ENCODE measurements at regions not wholly inside any gene's neighbourhood (a gene's known extent, or its start where the extent isn't known, plus 50 kb on each side); places are given as distances from the start of the nearest gene placed in this dataset.
"Not testable (repeated sequence)": the region's sequence is repeated elsewhere in the genome, so short reads cannot be mapped to it uniquely, and the experiment has no call there.

DNA sequence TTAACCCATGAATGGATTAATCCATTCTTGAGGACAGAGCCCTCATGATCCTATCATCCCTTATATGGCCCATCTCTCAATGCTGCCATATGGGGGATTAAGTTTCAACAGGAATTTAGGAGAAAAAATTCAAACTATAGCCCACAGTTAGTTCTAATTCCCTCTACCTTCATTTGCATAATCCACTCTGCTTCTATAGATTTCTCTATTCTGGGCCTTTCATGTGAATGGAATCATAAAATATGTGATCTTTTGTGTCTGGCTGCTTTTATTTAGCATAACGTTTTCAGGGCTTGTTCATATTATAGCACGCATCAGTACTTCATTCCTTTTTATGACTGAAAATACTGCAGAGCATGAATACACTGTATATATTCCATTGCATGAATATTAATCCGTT is 55.4 kb downstream of the CTSL start:
- DNase-seq (ENCODE audit: low read depth, low spot score) = no peak

DNA sequence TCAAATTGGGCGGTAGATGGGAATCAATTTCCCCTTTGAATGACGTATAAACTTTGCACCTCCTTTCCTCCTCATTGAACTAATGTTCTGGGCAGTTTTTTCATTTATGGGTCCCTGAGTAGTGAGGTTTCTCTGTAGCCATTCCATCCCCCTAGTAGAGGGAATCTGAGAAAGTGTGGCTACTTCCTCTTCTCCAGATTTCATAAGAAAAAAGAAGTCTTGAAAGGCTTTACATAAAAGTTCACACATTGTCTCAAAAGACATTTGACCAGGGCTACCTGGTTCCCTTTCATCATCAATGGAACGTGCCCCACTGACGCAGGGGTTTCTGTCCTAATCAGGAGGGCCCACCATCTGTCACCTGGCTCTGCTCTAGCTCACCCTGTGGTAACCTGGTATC is 57.3 kb downstream of the CTSL start:
- no peak for DNase-seq (ENCODE audit: low read depth, low spot score)

DNA sequence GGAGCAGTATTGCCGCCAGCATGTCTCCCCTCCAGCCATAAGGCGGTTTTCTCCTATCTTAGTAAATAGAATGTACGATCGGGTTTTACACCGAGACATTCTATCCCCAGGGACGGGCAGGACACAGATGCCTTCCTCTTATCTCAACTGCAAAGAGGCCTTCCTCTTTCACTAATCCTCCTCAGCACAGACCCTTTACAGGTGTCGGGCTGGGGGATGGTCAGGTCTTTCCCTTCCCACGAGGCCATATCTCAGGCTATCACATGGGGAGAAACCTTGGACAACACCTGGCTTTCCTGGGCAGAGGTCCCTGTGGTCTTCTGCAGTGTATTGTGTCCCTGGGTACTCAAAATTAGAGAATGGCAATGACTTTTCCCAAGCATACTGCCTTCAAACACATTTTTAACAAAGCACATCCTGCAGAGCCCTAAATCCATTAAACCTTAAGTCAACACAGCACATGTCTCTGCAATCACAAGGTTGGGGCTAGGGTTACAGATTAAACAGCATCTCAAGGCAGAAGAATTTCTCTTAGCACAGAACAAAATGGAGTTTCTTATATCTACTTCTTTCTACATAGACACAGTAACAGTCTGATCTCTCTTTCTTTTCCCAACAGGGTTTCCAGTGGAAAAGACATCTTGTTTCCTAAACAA is 59.5 kb downstream of the CTSL start:
- DNase-seq (ENCODE audit: low read depth, low spot score) = not testable (repeated sequence)

DNA sequence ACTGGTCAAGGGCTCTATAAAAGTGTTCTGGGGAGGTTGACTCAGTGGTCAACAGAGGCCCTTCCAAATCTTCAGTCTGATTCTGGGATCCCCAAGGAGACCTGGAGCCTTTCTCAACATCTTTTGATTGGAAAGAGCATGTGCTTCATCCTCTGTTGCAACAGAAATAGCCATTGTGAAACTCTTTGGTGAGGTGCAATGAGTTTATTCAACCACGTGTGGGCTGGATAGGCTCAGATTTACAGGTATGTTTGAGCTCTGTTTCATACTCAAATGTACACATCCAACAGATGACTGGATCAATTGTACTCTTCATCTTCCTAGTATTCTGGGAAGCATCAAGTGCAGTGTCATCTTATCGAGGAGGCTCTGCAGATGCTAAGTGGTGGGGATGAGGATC is 60.5 kb downstream of the CTSL start:
- DNase-seq (ENCODE audit: low read depth, low spot score) = no peak

DNA sequence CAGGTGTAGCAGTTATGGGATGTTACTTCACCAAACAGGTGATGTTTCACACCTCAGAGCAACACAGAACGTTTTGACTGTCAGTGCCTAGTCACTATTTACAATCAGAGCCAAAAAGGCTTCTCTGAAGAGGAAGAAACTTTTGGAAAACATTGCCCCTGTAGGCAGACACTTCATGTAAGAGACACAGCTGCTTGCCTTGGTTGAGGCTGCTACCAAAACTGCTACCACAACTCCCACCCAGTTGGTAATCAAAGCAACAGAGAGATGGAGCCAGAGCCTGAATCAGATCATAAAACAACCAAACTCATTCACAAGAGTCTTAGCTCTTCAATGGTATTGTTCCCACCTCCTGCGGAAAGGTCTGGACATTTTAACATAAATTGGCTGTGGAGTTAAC is 61.0 kb downstream of the CTSL start:
- DNase-seq (ENCODE audit: low read depth, low spot score) = no peak

DNA sequence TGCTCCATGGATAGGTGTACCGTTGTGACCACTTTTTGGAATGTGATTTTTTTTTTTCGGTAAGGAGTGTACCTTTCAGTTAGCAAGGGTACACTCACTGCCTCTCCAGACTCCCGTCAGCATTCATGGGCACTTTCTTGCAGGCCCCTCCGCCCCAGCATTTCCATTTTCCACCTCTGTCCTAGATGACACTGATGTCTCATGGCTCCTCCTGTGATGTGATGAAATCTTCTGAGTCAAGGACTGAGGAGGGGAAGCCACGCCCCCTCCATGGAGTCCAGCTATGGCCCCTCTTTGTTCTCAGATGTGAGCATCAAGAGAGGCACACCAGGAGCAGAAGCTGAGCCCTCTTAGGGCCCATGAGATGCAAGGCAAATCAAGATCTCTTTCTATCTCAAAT is 61.8 kb downstream of the CTSL start:
- DNase-seq (ENCODE audit: low read depth, low spot score) = no peak

DNA sequence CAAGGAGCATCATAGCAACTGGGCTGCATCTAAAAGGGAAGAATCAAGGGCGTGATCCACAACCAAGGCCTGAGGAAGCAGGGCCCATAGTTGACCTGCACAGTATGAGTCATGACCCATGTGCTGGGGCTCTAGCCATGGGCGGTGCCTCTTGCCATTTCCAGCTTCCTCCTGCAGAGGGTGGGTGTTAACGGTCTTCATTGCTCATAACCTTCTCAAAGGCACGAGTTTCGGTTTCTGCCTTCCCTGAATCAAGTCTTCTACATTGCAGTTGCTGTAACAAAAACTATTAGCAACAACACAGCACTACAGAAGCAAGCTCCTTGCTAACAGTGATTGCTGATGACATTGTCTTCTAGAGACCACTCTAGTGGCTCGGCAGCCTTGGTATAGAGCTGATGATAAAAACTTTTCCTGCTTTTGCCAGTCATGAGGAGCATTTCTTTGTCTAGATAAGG is 66.9 kb downstream of the CTSL start:
- no peak for DNase-seq (ENCODE audit: low read depth, low spot score)

DNA sequence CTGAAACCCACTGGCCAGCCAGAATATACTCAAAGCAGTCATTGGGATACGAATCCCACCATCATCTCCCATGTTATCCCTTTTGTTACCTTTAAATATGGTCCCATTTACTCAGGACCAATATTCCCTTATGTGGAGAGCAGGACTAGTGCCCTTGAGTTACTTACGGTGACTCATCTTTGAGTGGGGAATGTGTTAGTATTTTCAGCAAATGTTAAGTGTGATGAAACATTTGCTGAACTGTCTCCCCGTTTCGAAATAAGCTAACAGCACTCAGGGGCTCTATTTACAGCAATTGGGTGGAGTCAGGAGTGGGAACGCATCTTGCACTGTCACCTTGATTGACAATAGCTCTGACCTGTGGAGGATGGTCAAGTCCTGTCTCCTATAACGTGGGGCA is 67.4 kb downstream of the CTSL start:
- no peak for DNase-seq (ENCODE audit: low read depth, low spot score)

DNA sequence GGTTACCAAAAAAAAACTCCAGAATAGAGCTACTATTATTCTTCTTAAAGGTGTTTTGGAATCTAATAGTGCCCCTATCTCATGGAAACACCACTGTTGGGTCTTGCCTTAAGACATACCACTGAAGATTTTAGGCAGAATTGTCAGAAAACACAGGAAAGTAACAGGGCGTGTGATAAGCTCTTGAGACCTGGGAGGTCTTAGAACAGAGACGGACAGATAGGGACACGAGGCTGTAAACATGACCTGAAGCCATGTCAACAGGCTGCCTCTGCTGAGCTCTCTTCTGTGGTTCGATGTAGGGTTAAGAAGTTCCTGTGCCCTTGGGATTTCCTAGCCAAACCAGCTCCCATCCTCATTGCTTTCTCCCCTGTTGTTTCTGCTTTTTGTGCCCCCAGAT is 69.3 kb downstream of the CTSL start:
- DNase-seq (ENCODE audit: low read depth, low spot score) = no peak

DNA sequence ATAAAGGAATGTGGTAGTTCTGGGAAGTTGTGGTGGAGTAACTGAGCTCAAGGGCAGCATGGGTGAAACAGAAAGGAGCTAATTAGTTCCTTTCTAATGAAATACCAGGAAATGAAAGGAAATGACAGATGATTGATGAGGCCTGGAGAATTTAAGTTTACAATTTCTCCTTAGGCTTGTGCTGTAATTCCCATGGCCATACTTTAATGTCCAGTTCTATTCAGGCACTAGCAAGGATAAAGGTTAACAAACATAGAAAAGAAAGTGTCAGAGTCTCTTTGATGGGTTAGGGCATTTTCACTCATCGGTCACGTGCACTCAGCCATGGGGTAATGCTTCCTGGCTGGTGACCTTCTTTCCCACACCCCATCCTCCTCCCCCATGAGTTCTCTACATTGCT is 70.3 kb downstream of the CTSL start:
- DNase-seq (ENCODE audit: low read depth, low spot score) = no peak

DNA sequence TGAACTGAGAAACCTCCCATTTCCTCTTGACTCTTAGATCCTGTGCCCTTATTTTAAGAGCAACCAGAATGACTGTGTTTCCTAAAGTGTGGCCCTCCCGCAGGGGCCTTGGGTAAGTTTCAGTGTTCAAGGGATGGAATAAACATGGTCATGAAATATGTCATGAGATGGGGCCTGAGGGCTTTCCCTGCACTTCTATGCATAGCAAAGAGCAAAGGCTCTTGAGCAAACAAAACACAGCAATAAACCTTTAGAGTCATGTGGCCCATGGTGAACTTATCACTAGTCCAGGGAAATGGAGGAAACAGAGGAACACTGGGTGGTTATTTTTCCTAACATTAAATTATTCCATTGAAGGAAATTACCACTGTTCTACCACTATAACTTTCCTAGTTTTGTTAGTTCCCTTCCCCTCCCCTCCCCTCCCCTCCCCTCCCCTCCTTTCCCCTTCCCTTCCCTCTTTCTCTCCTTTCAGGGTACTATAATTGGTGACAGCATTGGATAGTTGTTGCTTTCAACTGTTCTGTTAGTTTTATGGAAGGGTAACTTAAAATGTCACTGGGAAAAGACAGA is 72.4 kb downstream of the CTSL start:
- no peak for DNase-seq (ENCODE audit: low read depth, low spot score)

DNA sequence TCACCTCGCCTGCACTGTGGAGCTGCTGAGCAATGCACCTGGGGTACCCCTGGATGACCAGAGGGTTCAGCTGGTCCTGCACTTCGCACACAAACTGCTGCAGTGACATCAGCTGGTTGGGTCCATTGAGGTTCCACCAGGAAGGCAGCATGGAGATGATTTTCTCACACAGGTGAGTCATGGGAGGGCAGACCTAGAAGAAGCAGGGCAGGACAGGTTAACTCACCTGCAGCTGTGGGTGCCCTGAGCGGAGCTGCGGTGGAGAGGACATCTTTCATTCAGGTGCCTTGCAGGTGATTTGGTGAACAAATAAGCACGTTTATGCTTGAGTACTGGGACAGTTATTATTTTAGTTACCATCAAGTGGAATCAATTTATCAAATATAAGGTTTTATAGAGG is 73.6 kb downstream of the CTSL start:
- no peak for DNase-seq (ENCODE audit: low read depth, low spot score)

DNA sequence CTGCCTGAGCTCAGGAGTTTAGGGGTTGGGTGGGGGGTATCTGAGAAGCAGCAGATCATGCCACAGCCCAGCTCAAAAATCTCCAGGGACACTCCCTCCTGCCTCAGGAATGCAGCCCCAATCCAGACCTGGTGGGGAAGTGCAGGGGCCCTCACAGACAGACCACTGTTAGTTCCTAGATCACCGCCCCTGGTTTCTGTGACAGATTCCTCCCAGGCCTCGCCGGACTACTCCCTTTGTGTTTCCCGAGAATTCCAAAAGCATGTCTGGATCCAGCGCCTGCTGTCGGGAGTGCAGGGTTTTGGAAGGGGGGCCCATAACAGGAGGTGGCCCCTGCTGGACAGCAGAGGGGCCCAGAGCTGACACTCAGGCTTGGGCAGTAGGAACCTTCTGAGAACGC is 74.5 kb downstream of the CTSL start:
- no peak for DNase-seq (ENCODE audit: low read depth, low spot score)

DNA sequence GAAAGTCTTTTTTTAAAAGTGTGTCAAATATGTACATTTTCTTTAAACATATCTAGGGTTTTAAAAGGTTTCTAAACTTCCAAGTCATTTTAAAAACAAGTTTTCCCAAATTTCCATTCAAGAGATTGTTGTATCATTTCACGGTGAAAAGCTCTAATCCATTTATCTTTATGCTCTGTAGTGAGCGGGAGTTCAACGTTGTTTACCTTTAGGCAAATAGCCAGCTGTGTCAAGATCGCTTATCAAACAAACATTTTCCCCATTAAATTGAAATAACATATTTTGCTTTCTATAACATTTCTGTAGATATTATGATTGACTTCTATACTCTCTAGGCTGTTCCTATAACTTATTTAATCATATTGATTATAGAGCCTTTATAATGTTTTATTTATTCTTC is 75.1 kb downstream of the CTSL start:
- DNase-seq (ENCODE audit: low read depth, low spot score) = no peak

DNA sequence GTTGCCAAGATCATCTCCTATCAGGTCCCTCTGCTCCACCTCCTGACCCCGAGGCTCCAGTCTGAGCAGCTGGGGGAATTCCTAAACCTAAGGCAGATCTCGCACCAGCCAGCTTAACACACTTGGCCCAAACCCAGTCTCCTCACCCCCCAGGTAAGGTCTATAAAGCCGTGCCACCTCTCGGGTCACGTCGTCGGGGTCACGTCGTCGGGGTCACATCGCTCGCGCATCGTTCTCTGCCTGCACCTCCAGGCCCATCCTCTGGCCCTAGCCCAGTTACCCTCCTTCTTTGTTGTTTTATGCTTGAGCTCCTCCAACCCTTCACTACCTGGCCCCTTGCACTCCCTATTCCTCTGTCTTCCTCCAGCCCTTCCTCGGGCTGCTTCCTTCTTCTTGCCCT is 77.2 kb downstream of the CTSL start:
- DNase-seq (ENCODE audit: low read depth, low spot score) = no peak

DNA sequence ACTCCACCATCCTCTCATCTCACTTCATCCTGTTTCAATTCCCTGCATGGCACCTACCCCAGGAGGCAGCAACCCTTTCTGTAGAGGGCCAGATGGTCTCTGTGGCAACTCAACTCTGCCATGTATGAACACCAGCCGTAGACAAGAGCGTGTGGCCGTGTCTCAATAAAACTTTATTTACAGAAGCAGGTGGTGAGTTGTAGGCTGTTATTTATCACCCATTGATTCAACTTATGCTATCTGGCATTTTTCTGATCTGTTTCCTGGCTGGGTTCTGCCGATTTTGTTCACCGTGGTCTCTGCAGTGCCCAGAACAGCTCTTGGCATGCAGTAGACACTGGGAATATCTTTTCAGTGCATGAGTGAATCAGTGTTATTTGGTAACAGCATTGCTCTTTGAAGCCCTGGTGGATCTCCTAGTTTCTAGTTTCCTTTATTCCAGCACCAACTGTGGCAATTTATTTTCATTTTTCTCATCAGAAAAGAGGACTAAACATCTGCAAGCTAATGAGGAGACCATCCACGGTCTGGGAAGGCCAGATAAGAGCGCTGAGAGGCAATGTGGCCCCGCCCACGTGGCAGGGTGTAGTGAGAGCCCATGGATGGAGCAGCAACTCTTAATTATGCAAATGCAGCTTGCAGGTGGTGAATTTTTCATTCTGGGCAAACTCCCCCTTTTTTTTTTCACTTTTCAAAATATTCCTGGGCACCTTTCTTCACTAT is 77.9 kb downstream of the CTSL start:
- no peak for DNase-seq (ENCODE audit: low read depth, low spot score)

DNA sequence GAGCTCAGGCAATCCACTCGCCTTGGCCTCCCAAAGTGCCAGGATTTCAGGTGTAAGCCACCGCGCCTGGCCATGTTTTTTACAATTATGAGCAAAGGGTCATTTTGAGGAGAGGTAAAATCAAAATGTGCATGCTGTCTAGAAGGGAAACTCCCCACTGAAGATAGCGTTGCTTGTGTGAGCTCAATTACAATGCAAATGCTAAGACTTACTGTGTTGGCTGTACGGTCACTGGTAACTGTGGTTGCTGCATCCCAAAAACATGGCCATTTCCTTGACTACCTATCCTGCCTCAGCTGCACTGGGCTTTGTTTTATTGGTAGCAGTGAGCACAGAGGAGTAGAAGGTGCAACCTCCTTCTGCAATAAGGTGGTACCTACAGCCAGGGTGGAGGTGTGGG is 77.4 kb upstream of the SPATA31E1 start:
- no peak for DNase-seq (ENCODE audit: low read depth, low spot score)

DNA sequence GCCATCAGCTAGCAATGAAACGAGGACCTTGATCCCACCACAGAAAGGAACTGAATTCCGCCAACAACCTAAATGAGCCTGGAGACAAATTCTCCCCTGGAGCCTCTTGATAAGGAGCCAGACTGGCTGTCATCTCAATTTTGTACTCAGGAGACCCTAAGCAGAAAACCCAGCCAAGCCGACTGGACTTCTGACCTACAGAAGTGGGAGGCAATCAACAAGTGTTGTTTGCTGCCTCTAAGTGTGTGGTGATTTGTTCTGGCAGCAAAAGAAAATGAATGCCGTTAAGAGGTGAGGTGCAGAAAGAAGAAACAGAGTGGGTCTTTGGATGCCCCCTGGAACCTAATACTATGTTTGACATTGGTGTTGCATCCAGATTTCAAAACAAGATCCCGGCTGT is 72.7 kb upstream of the SPATA31E1 start:
- no peak for DNase-seq (ENCODE audit: low read depth, low spot score)

DNA sequence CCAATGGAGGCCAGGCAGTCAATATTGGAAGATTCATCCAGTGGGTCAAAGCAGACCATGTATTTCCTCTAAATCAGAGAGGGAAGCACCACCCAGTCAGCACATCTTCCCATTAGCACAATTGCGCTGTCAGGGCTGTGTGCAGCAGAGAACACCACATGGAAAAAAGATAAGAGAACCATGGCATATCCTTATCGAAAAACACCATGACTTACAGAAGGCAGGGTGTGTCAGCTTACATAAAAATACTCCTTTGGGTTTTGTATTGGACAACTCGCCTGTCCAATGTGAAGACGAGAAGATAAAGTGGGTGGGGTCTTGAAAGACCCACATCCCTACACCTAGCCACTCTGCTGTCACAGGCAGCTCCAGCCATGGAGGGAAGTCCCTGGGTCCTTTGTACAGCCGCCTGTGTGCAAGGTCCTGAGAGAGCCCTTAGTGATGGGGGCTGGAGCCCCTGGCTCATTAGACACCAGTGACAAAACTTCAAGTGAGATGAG is 71.9 kb upstream of the SPATA31E1 start:
- DNase-seq (ENCODE audit: low read depth, low spot score) = no peak

DNA sequence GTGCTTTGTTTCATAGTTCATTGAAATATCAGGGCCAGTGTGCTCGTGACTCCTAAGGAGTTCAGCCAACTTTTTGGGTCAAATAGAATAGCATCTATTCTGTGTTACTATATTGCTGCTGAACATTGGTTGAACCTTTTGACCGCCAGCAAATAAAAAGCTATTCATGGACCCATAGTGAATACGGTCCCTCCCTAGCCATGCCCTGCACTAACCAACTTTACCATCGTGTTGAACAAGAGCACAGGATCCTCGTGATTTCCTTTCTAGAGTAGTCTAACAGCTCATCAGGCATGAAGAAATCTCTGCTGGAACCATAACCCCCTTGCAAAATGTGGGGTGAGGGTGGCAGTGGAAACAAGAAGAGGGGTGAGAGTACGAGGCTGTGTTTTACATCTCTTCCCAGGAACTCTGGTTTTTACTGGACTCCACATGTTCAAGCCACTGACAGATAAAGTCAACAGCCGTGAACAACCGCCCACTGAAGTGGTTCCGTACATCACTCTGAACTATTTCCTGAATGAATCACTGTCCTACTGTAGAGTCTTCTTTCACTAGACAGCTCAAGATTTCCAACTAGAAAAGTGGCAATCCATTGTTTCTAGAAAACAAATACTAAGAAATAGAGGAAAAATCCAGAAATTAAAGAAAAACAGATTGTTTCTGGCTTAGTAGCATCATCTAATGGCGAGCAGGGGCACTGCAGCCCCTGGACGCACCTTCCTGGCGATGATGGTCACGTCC is 70.1 kb upstream of the SPATA31E1 start:
- DNase-seq (ENCODE audit: low read depth, low spot score) = no peak

DNA sequence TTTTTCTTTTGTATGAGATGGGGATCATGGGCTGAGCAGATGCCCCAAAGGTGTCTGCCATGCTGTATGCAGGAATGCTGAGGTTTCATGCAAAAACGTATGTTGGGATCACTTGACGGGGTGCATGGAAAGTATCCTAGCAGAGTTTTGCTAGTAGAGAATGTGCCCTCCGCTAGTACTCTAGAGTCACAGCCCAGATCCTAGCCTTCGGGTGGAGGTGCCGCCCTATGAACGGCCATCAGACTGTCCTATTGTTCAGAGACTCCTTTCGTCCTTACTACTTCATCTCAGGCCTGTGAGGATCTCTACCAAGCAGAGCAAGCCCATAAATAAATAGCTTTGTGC is 69.6 kb upstream of the SPATA31E1 start:
- DNase-seq (ENCODE audit: low read depth, low spot score) = no peak

DNA sequence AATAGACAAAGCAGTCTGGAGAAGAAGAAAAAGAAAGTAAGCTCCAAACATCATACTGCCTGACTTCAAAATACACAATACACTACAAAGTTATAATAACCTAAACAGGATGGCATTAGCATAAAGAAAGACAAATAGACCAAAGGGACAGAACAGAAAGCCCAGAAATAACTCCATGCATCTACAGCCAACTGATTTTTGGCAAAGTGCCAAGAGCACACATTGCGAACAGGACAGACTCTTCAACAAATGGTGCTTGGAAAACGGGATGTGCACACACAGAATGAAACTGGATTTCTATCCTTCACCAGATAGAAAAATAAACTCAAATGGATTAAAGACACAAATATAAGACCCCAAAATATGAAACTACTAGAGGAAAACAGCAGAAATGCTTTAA is 66.6 kb upstream of the SPATA31E1 start:
- no peak for DNase-seq (ENCODE audit: low read depth, low spot score)

DNA sequence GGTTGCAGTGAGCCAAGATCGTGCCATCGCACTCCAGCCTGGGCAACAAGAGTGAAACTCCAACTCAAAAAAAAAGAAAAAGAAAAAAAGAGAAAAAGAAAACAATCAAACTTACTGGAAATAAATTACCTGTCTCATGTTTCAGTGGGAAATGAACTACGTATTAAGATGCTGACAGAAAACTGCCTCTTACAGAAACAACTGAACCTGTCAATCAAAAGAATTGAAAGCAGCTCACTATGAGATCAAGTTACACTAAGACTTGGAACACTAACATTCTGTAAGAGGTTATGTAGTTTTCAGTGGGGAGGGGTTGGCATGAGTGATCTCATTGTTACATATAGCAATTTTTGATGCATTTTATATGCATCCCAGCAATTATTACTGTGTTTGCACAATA is 64.4 kb upstream of the SPATA31E1 start:
- no peak for DNase-seq (ENCODE audit: low read depth, low spot score)
